HUES6 (cell line): ENCODE measurements at regions not wholly inside any gene's neighbourhood (a gene's known extent, or its start where the extent isn't known, plus 50 kb on each side); places are given as distances from the start of the nearest gene placed in this dataset.
"Not testable (repeated sequence)": the region's sequence is repeated elsewhere in the genome, so short reads cannot be mapped to it uniquely, and the experiment has no call there.

ENCODE experiments used
- H3K27ac ChIP-seq: 2 replicates; pipeline ENCODE4 v1.7.0; 2013; ENCODE audit warnings: low read depth, mild to moderate bottlenecking, low read length, inconsistent platforms
- H3K27me3 ChIP-seq: 2 replicates; pipeline ENCODE4 v1.6.1; 2013; ENCODE audit warnings: low read length; ENCODE audit not compliant: control insufficient read depth, insufficient read depth
- H3K36me3 ChIP-seq: 2 replicates; pipeline ENCODE4 v1.6.1; 2013; ENCODE audit warnings: low read length; ENCODE audit not compliant: control insufficient read depth, insufficient read depth
- H3K4me1 ChIP-seq: 2 replicates; pipeline ENCODE4 v1.6.1; 2013; ENCODE audit warnings: low read length; ENCODE audit not compliant: control insufficient read depth, insufficient read depth
- H3K4me3 ChIP-seq: 2 replicates; pipeline ENCODE4 v1.5.1; 2013; ENCODE audit warnings: low read depth, low read length
- H3K9ac ChIP-seq: one replicate; pipeline ENCODE4 v1.6.1; 2013; ENCODE audit warnings: mild to moderate bottlenecking, low read length
- H3K9me3 ChIP-seq: 2 replicates; pipeline ENCODE4 v1.6.1; 2013; ENCODE audit warnings: low read depth, low read length; ENCODE audit not compliant: control insufficient read depth, insufficient read depth

DNA sequence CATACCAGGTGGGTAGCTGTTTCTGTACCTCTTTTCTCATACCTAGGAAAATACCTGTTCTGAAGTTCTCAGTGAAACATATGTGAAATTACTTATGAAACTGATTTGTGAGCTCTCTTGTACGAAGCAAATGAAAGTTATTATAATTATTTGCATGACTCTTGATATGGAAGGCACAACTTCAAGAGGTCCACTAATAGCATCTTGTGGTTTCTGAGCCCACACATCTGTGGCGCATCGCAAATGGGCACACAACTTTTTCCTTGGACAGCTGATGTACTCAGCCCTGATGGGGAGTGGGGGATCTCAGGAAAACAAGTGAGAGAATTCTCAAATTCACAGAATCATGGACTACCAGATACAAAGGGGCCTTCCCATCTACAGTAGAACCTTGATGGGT lies 432.3 kb downstream of the CD83 start:
- H3K4me3 ChIP-seq: no peak overlapping the region
- no peaks in the 10 kb centered on the region for H3K36me3 ChIP-seq
- no peak overlapping the region for H3K27ac ChIP-seq
- no peaks in the 10 kb centered on the region for H3K27me3 ChIP-seq
- no peak overlapping the region for H3K9ac ChIP-seq
- H3K4me1 ChIP-seq: peaks cover 7% of the 10 kb centered on the region; the same call in 1 of the 2 replicates
- H3K9me3 ChIP-seq: no peaks in the 10 kb centered on the region

DNA sequence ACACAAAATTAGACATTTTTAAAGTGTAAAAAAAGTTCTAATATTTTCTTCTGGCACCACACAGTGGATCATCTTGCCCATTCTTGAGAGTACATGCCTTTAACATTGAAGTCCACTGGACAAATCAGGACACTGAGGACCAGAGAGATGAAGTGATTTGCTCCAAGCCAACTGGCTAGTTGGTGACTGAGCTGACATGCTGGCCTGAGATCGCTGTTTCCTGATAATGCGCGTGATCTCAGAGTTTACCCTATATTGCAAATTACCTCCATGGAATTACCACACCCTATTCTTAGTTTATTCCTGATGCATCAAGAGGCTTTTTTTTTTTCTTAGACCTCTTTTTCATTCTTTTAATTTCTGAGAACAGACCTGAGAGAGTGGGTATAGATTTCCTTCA lies 432.8 kb downstream of the CD83 start:
- Histone ChIP-seq H3K9ac (no peak overlapping the region), H3K4me1 (peaks cover 7% of the 10 kb centered on the region; the same call in 1 of the 2 replicates), H3K27ac (no peak overlapping the region), H3K9me3 (no peaks in the 10 kb centered on the region), H3K27me3 (no peaks in the 10 kb centered on the region), H3K36me3 (no peaks in the 10 kb centered on the region), H3K4me3 (no peak overlapping the region)

DNA sequence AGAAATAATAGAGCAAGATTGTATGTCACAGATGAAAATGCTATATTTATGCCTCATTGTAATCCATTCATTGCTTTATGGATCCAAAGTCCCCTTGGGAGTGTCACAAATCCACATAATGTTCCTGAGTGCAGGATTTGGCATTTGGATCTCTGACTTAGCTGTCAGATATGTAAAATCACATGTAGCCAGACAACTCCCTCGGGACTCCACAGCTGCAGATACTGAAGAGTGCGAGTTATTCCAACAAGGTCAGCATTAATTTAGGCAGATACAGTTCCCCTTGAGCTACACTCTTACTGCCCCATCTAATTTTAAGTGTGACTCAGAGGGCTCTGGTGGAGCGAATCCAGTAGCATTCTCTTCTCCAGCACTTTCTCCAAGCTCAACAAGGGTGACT lies 433.2 kb downstream of the CD83 start:
- no peak overlapping the region for H3K4me3 ChIP-seq
- no peaks in the 10 kb centered on the region for H3K9me3 ChIP-seq
- H3K27me3 ChIP-seq: no peaks in the 10 kb centered on the region
- H3K27ac ChIP-seq: no peak overlapping the region
- H3K4me1 ChIP-seq: peaks cover 7% of the 10 kb centered on the region; the same call in 1 of the 2 replicates
- no peak overlapping the region for H3K9ac ChIP-seq
- no peaks in the 10 kb centered on the region for H3K36me3 ChIP-seq

DNA sequence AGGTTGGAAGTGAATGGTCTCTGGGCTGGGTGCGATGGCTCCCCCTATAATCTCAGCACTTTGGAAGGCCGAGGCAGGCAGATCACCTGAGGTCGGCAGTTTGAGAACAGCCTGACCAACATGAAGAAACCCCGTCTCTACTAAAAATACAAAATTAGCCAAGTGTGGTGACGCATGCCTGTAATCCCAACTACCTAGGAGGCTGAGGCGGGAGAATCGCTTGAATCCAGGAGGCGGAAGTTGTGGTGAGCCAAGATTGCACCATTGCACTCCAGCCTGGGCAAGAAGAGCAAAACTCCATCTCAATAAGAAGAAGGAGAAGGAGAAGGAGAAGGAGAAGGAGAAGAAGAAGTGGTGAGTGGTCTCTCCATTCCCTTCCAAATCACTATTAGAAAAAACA lies 434.0 kb downstream of the CD83 start:
- not testable (repeated sequence) for H3K4me3 ChIP-seq, H3K36me3 ChIP-seq, H3K9me3 ChIP-seq, H3K9ac ChIP-seq, H3K27ac ChIP-seq, H3K27me3 ChIP-seq, H3K4me1 ChIP-seq

DNA sequence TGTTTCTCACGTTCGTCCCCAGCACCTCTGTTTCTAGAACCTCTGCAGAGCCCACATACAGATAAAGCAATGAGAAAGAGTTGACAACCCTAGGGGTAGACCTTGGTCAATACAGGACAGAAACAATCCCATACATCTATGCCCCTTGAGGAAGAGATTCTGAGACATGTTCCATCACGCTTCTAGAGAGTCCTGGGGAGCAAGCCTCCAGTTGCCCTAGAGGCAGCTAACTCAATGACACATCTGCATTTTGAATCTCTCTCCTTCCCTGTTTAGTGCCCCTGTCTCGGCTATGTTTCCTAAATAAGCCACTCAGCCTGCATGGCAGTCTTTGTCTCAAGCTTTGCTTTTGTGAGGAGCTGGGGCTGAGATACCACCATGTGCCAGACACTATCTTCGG lies 435.3 kb downstream of the CD83 start:
- Histone ChIP-seq H3K4me1 (peaks cover 7% of the 10 kb centered on the region; the same call in 1 of the 2 replicates), H3K27ac (no peak overlapping the region), H3K36me3 (no peaks in the 10 kb centered on the region), H3K27me3 (no peaks in the 10 kb centered on the region), H3K9me3 (no peaks in the 10 kb centered on the region), H3K9ac (no peak overlapping the region), H3K4me3 (no peak overlapping the region)

DNA sequence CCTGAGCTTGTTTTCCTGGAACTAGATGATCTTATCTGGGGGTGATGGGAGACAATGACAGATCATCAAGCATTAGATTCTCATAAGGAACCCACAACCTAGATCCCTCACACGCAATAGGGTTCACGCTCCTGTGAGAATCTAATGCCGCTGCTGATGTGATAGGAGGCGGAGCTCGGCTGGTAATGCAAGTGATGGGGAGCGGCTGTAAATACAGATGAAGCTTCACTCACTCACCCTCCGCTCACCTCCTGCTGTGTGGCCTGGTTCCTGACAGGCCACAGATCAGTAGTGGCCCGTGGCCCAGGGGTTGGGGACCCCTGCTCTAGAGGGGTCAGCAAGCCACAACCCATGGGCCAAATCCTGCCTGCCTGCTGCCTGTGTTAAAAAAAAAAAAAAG lies 435.9 kb downstream of the CD83 start:
- Histone ChIP-seq H3K9me3 (no peaks in the 10 kb centered on the region), H3K27me3 (no peaks in the 10 kb centered on the region), H3K4me3 (no peak overlapping the region), H3K9ac (no peak overlapping the region), H3K4me1 (peaks cover 7% of the 10 kb centered on the region; the same call in 1 of the 2 replicates), H3K27ac (no peak overlapping the region), H3K36me3 (no peaks in the 10 kb centered on the region)

DNA sequence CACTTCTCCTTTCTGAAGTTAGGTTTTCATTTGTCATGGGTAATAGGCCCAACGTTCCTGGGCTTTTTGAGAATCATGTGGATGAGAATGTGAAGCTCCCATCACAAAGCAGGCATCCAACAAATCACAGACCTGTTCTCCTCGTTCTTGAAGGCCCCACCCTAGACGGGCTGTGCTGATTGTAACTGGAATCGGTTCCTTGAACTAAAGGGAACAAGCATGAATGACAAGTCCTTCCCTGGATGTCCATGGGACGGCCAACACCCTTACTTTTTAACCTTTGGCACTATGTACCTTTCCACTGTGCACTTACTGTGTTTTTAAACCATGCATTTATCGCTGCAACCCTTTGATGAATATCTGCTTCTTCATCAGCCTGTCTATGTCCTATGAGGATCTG lies 438.2 kb downstream of the CD83 start:
- Histone ChIP-seq H3K4me3 (no peak overlapping the region), H3K27ac (no peak overlapping the region), H3K36me3 (no peaks in the 10 kb centered on the region), H3K4me1 (no peaks in the 10 kb centered on the region), H3K27me3 (no peaks in the 10 kb centered on the region), H3K9ac (no peak overlapping the region), H3K9me3 (no peaks in the 10 kb centered on the region)

DNA sequence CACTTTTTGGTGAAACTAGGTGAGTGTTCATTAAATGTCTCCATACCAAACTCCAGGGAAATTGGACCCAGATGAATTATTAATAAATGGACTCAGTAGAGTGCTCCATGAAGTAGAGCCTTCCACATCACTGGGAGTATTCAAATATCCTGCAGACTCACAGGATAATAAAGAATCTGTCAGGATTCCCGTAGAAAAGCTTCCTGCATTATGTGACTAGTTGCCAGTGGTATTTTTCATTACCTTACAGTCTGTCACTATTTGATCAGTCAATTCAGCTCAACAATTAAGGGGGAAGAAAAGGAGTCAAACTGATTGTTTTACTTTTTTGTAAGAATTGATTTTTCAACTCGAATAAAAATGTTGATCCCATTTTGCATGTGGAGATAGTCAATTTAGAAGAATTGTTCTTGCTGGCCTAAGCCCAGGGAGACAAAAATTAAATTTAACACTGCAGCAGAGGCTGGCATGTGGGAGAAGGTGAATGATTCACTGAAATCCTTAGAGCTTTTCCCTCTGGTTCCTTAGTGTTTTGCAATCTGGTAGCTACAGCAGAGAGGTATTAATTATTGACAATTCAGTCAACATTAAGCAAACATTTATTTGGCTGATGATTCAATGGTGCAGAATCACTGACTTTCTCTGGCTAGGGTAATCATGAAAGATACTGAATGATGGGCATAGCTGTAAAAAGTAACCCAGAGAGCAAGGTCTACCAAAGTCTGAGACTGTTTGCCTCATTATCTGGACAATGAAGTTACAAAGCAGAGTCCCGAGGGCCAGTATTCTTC lies 442.4 kb downstream of the CD83 start:
- H3K27me3 ChIP-seq: no peaks in the 10 kb centered on the region
- H3K4me3 ChIP-seq: no peak overlapping the region

DNA sequence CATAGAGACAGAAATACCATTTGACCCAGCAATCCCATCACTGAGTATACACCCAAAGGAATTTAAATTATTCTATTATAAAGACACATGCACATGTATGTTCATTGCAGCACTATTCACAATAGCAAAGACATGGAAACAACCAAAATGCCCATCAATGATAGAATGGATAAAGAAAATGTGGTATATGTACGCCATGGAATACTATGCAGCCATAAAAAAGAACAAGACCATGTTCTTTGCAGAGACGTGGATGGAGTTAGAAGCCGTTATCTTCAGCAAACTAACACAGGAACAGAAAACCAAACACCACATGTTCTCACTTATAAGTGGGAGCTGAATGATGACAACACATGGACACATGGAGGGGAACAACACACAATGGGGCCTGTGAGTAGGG lies 444.0 kb downstream of the CD83 start:
- H3K27me3 ChIP-seq: not testable (repeated sequence)

More for the DNA sequence above, 442.4 kb downstream of the CD83 start:
- no peaks in the 10 kb centered on the region for H3K4me1 ChIP-seq
- H3K36me3 ChIP-seq: no peaks in the 10 kb centered on the region
- H3K27ac ChIP-seq: no peak overlapping the region
- peaks cover 4% of the 10 kb centered on the region; the same call in 1 of the 2 replicates for H3K9me3 ChIP-seq
- no peak overlapping the region for H3K9ac ChIP-seq

DNA sequence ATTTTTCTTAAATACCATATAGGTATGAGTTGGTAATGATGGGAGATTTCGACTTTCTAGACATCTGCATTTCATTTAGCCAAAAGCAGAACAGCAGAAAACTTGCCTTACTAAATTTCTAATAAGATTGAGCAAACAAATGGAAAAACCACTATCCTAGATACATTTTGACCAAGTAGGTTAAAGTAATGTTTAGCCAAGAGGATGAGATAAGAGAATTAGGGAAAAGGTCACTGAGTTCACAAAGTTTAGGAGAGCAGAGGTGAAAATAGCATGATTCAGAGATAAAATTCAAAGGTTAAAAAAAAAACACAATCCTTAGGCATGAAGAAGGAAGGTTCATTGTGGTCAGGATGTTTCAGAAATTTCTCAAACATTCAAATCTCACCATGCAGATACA lies 450.3 kb downstream of the CD83 start:
- H3K27ac ChIP-seq: no peak overlapping the region
- no peaks in the 10 kb centered on the region for H3K27me3 ChIP-seq
- H3K4me3 ChIP-seq: no peak overlapping the region
- H3K36me3 ChIP-seq: no peaks in the 10 kb centered on the region
- H3K9me3 ChIP-seq: no peaks in the 10 kb centered on the region; the same call in 1 of the 2 replicates
- 0 out of 2 replicates have a peak, but pooled peaks cover 4% of the 10 kb centered on the region for H3K4me1 ChIP-seq
- no peak overlapping the region for H3K9ac ChIP-seq

More for the DNA sequence above, 444.0 kb downstream of the CD83 start:
- not testable (repeated sequence) for H3K9me3 ChIP-seq, H3K9ac ChIP-seq, H3K27ac ChIP-seq, H3K36me3 ChIP-seq, H3K4me3 ChIP-seq, H3K4me1 ChIP-seq

DNA sequence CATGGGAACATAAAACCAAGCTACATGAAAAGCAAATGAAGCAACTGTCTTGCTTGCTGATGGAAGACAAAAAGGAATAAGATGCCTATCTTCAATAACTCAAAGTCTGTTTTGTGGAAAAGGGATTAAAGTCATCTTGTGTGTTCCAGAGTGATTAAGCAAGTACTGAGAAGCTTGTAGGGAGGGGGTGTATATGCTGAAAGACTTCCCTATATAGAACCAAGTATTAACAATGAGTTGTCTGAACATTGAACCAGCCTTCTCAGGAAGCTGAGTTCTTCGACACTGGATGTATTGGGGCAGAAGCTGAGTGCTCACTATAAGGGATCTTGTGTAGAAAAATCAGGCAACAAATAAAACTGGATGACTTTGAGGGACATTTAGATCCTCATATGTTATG lies 451.8 kb downstream of the CD83 start:
- H3K4me1 ChIP-seq: 0 out of 2 replicates have a peak, but pooled peaks cover 4% of the 10 kb centered on the region
- no peaks in the 10 kb centered on the region for H3K27me3 ChIP-seq
- H3K27ac ChIP-seq: no peak overlapping the region
- no peak overlapping the region for H3K9ac ChIP-seq
- no peaks in the 10 kb centered on the region; the same call in 1 of the 2 replicates for H3K9me3 ChIP-seq
- H3K36me3 ChIP-seq: no peaks in the 10 kb centered on the region
- no peak overlapping the region for H3K4me3 ChIP-seq
